GM18873 (cell line): ENCODE measurements at regions not wholly inside any gene's neighbourhood (a gene's known extent, or its start where the extent isn't known, plus 50 kb on each side); places are given as distances from the start of the nearest gene placed in this dataset.
"Not testable (repeated sequence)": the region's sequence is repeated elsewhere in the genome, so short reads cannot be mapped to it uniquely, and the experiment has no call there.

Source experiments
- ATAC-seq: cut with Tn5 transposase; IDR thresholded peaks from one replicate; pipeline ENCODE4 v1.9.1; 2021; ENCODE audit warnings: mild to moderate bottlenecking, moderate library complexity, moderate number of reproducible peaks; ENCODE audit not compliant: unreplicated experiment, low FRiP score

GRCh38 chr4:130850019-130850524 lies 1754.1 kb downstream of the C4orf33 start:
- no peak for ATAC-seq

GRCh38 chr4:130851107-130851506 lies 1755.2 kb downstream of the C4orf33 start:
- no peak for ATAC-seq

- ATAC-seq = no peak
These were observed 1756.0 kb downstream of the C4orf33 start for GRCh38 chr4:130851932-130852331.

GRCh38 chr4:130855533-130855932 lies 1759.6 kb downstream of the C4orf33 start:
- no peak for ATAC-seq

GRCh38 chr4:130859991-130860390 lies 1764.0 kb downstream of the C4orf33 start:
- ATAC-seq = no peak

- no peak for ATAC-seq
These were observed 1801.0 kb downstream of the C4orf33 start for GRCh38 chr4:130896920-130897319.

GRCh38 chr4:130901321-130901720 lies 1805.4 kb downstream of the C4orf33 start:
- no peak for ATAC-seq

- no peak for ATAC-seq
These were observed 1827.0 kb downstream of the C4orf33 start for GRCh38 chr4:130922955-130923354.

GRCh38 chr4:130955520-130955919 lies 1859.6 kb downstream of the C4orf33 start:
- ATAC-seq = no peak

GRCh38 chr4:130985371-130985770 lies 1889.4 kb downstream of the C4orf33 start:
- no peak for ATAC-seq

- no peak for ATAC-seq
These were observed 1900.0 kb downstream of the C4orf33 start for GRCh38 chr4:130995988-130996387.

GRCh38 chr4:131001371-131001770 lies 1905.4 kb downstream of the C4orf33 start:
- ATAC-seq = no peak

- no peak for ATAC-seq
These were observed 1906.2 kb downstream of the C4orf33 start for GRCh38 chr4:131002132-131002531.

GRCh38 chr4:131006388-131006787 lies 1910.4 kb downstream of the C4orf33 start:
- no peak for ATAC-seq

GRCh38 chr4:131011961-131012360 lies 1916.0 kb downstream of the C4orf33 start:
- ATAC-seq = not testable (repeated sequence)

GRCh38 chr4:131013226-131013625 lies 1917.3 kb downstream of the C4orf33 start:
- no peak for ATAC-seq

- no peak for ATAC-seq
These were observed 1930.8 kb downstream of the C4orf33 start for GRCh38 chr4:131026771-131027170.

- ATAC-seq = no peak
These were observed 1948.4 kb downstream of the C4orf33 start for GRCh38 chr4:131044368-131044767.

GRCh38 chr4:131046821-131047220 lies 1950.9 kb downstream of the C4orf33 start:
- no peak for ATAC-seq

- no peak for ATAC-seq
These were observed 1956.7 kb downstream of the C4orf33 start for GRCh38 chr4:131052646-131053045.

GRCh38 chr4:131054489-131055019 lies 1958.6 kb downstream of the C4orf33 start:
- ATAC-seq = no peak

- no peak for ATAC-seq
These were observed 1965.8 kb downstream of the C4orf33 start for GRCh38 chr4:131061734-131062133.

GRCh38 chr4:131063878-131064277 lies 1967.9 kb downstream of the C4orf33 start:
- no peak for ATAC-seq
